ENCODE measurements at regions not wholly inside any gene's neighbourhood (a gene's known extent, or its start where the extent isn't known, plus 50 kb on each side); places are given as distances from the start of the nearest gene placed in this dataset.

GRCh38 chr13:84686973-84687372 lies 804.7 kb upstream of the SLITRK1 start:
- no peak for ATAC-seq (ENCODE audit: low read depth)
- POLR2A ChIA-PET, result no interaction called here
- H3K4me3 ChIP-seq (ENCODE audit: control extremely low read depth in 1 of 5, extremely low read depth in 1 of 5, insufficient read depth in 1 of 5, low read depth in 2 of 5, low read length in 4 of 5), result no peak overlapping the region

GRCh38 chr13:84686458-84686857 lies 804.2 kb upstream of the SLITRK1 start:
- Histone ChIP-seq H3K9me3 (ENCODE audit: control extremely low read depth in 1 of 3, control insufficient read depth in 2 of 3, insufficient read depth in 1 of 3, low read length in 2 of 3) (peaks cover 0 to 1% (median 0%) of the 10 kb centered on the region in 3 donors), H3K4me1 (ENCODE audit: control insufficient read depth in 2 of 2, insufficient read depth in 2 of 2, low read length in 2 of 2) (no peaks in the 10 kb centered on the region), H3K4me3 (ENCODE audit: control extremely low read depth in 1 of 5, extremely low read depth in 1 of 5, insufficient read depth in 1 of 5, low read depth in 2 of 5, low read length in 4 of 5) (no peak overlapping the region), H3K27ac (ENCODE audit: low read length in 2 of 2) (no peak overlapping the region), H3K9ac (ENCODE audit: low read length) (no peak overlapping the region), H3K4me2 (replicated peaks; ENCODE audit: low read depth, low read length, poor library complexity, severe bottlenecking) (no peak overlapping the region), H3K27me3 (replicated peaks in 1 of 4; ENCODE audit: control extremely low read depth in 1 of 4, control insufficient read depth in 3 of 4, insufficient read depth in 4 of 4, low read length in 3 of 4) (no peaks in the 10 kb centered on the region), H2AFZ (ENCODE audit: insufficient read depth, low read depth, low read length, poor library complexity, severe bottlenecking) (no peak overlapping the region), H3K79me2 (ENCODE audit: control insufficient read depth, insufficient read depth, low read length) (no peaks in the 10 kb centered on the region), H3K36me3 (replicated peaks in 1 of 2; ENCODE audit: control extremely low read depth in 1 of 2, control insufficient read depth in 1 of 2, extremely low read depth in 1 of 2, insufficient read depth in 2 of 2, low read length in 1 of 2) (no peaks in the 10 kb centered on the region), H4K20me1 (ENCODE audit: control insufficient read depth, insufficient read depth, low read length, poor library complexity, severe bottlenecking) (no peaks in the 10 kb centered on the region)
- POLR2A ChIA-PET, result no interaction called here
- Mint-ChIP-seq H3K27ac (no peak overlapping the region), H3K4me3 (no peak overlapping the region), H3K27me3 (no peaks in the 10 kb centered on the region), H3K4me1 (no peaks in the 10 kb centered on the region), H3K9me3 (ENCODE audit: insufficient read depth) (peaks cover 7% of the 10 kb centered on the region)
- intact Hi-C loops (cut with micrococcal nuclease), result no loop called here
- DNase-seq, result no peak
- CTCF ChIA-PET, result no interaction called here
- no peak for ATAC-seq (ENCODE audit: low read depth)
- TF ChIP-seq CTCF (IDR thresholded peaks at IDR 0.05), result no peak
- TF ChIP-seq EZH2 (IDR thresholded peaks at IDR 0.05; ENCODE audit: borderline replicate concordance, insufficient read depth, low read depth, low read length, poor library complexity, severe bottlenecking), result no peak
- no CpG with 5 or more reads among the region's 1 CpG for WGBS (ENCODE audit: insufficient coverage)

More at GRCh38 chr13:84686973-84687372, 804.7 kb upstream of the SLITRK1 start:
- peaks cover 0 to 1% (median 0%) of the 10 kb centered on the region in 3 donors for H3K9me3 ChIP-seq (ENCODE audit: control extremely low read depth in 1 of 3, control insufficient read depth in 2 of 3, insufficient read depth in 1 of 3, low read length in 2 of 3)
- intact Hi-C loops (cut with micrococcal nuclease), result no loop called here
- Mint-ChIP-seq H3K27ac (no peak overlapping the region), H3K4me1 (no peaks in the 10 kb centered on the region), H3K9me3 (ENCODE audit: insufficient read depth) (peaks cover 7% of the 10 kb centered on the region), H3K4me3 (no peak overlapping the region), H3K27me3 (no peaks in the 10 kb centered on the region)
- H3K27ac ChIP-seq (ENCODE audit: low read length in 2 of 2), result no peak overlapping the region
- no peaks in the 10 kb centered on the region for H3K79me2 ChIP-seq (ENCODE audit: control insufficient read depth, insufficient read depth, low read length)
- CTCF ChIA-PET, result no interaction called here
- H4K20me1 ChIP-seq (ENCODE audit: control insufficient read depth, insufficient read depth, low read length, poor library complexity, severe bottlenecking), result no peaks in the 10 kb centered on the region
- H2AFZ ChIP-seq (ENCODE audit: insufficient read depth, low read depth, low read length, poor library complexity, severe bottlenecking), result no peak overlapping the region
- 91% methylated on average over 4 of the region's 5 CpGs for WGBS (ENCODE audit: insufficient coverage)
- H3K36me3 ChIP-seq (replicated peaks in 1 of 2; ENCODE audit: control extremely low read depth in 1 of 2, control insufficient read depth in 1 of 2, extremely low read depth in 1 of 2, insufficient read depth in 2 of 2, low read length in 1 of 2), result no peaks in the 10 kb centered on the region
- H3K4me1 ChIP-seq (ENCODE audit: control insufficient read depth in 2 of 2, insufficient read depth in 2 of 2, low read length in 2 of 2), result no peaks in the 10 kb centered on the region
- H3K9ac ChIP-seq (ENCODE audit: low read length), result no peak overlapping the region
- no peak overlapping the region for H3K4me2 ChIP-seq (replicated peaks; ENCODE audit: low read depth, low read length, poor library complexity, severe bottlenecking)
- no peaks in the 10 kb centered on the region for H3K27me3 ChIP-seq (replicated peaks in 1 of 4; ENCODE audit: control extremely low read depth in 1 of 4, control insufficient read depth in 3 of 4, insufficient read depth in 4 of 4, low read length in 3 of 4)
- peak; percentile 2 for DNase-seq
- TF ChIP-seq EZH2 (IDR thresholded peaks at IDR 0.05; ENCODE audit: borderline replicate concordance, insufficient read depth, low read depth, low read length, poor library complexity, severe bottlenecking), result no peak
- TF ChIP-seq CTCF (IDR thresholded peaks at IDR 0.05), result no peak

Measured in B cell (primary cell).